PC-9 (cell line): ENCODE measurements at regions not wholly inside any gene's neighbourhood (a gene's known extent, or its start where the extent isn't known, plus 50 kb on each side); places are given as distances from the start of the nearest gene placed in this dataset.

ENCODE experiments used
- BruUV-seq: library from RNA; stranded (reverse); fragments of 400-500 nt; replicated peaks from 2 replicates; lab custom pipeline; 2021; lab: Mats Ljungman, UMichigan
- CTCF ChIA-PET: fragments of 300-600 bp; sonication (Branson Sonifier 250); formaldehyde crosslinking; loops from one replicate; lab custom pipeline; 2022; ENCODE audit warnings: antibody characterized with exemption; lab: Charles Lee
- POLR2A ChIA-PET: fragments of 300-600 bp; sonication (Branson Sonifier 250); formaldehyde crosslinking; loops from one replicate; lab custom pipeline; 2022; ENCODE audit warnings: antibody characterized with exemption; ENCODE audit not compliant: unreplicated experiment; lab: Charles Lee
- DNase-seq, 2 experiments: peaks; one replicate each; pipeline versions ENCODE4 v3.0.0 to v3.0.0-alpha.2; 2015 to 2022; ENCODE audit warnings: mixed read lengths in 1 of 2
- H2AFZ ChIP-seq: fragments of 200-600 bp; sonication (generic); 2 replicates; pipeline ENCODE4 v1.8.1; 2017; ENCODE audit warnings: antibody characterized with exemption
- H3F3A ChIP-seq: fragments of 200-600 bp; sonication (generic); 2 replicates; pipeline ENCODE4 v1.8.1; 2017; ENCODE audit warnings: antibody characterized with exemption, mild to moderate bottlenecking, low read depth; ENCODE audit not compliant: insufficient read depth
- H3K27ac ChIP-seq: fragments of 200-600 bp; sonication (generic); 2 replicates; pipeline ENCODE4 v1.6.1; 2016; ENCODE audit warnings: mixed run types
- H3K27me3 ChIP-seq: fragments of 200-600 bp; sonication (generic); 2 replicates; pipeline ENCODE4 v1.6.1; 2016; ENCODE audit warnings: low read depth, mixed run types; ENCODE audit not compliant: insufficient read depth
- H3K36me3 ChIP-seq: fragments of 200-600 bp; sonication (generic); 2 replicates; pipeline ENCODE4 v1.6.1; 2016; ENCODE audit warnings: low read depth, mixed run types
- H3K4me1 ChIP-seq: fragments of 200-600 bp; sonication (generic); replicated peaks from 2 replicates; pipeline ENCODE4 v1.6.1; 2016; ENCODE audit warnings: mixed run types; ENCODE audit not compliant: insufficient read depth
- H3K4me2 ChIP-seq: fragments of 200-600 bp; sonication (generic); 2 replicates; pipeline ENCODE4 v1.6.1; 2017; ENCODE audit warnings: mixed run types
- H3K4me3 ChIP-seq: fragments of 200-600 bp; sonication (generic); 2 replicates; pipeline ENCODE4 v1.6.1; 2016; ENCODE audit warnings: mixed run types
- H3K79me2 ChIP-seq: fragments of 200-600 bp; sonication (generic); 2 replicates; pipeline ENCODE4 v1.6.1; 2017; ENCODE audit warnings: low read depth, mixed run types
- H3K9me2 ChIP-seq: fragments of 200-600 bp; sonication (generic); 2 replicates; pipeline ENCODE4 v1.8.1; 2017; ENCODE audit warnings: mild to moderate bottlenecking; ENCODE audit not compliant: insufficient read depth
- H3K9me3 ChIP-seq: fragments of 200-600 bp; sonication (generic); 2 replicates; pipeline ENCODE4 v1.8.1; 2016; ENCODE audit warnings: low read depth; ENCODE audit not compliant: insufficient read depth
- H4K20me1 ChIP-seq: fragments of 200-600 bp; sonication (generic); 2 replicates; pipeline ENCODE4 v1.8.1; 2017; ENCODE audit not compliant: insufficient read depth
- CTCF ChIP-seq: fragments of 200-600 bp; sonication (generic); conservative IDR thresholded peaks from 2 replicates; pipeline ENCODE4 v1.6.1; 2017; ENCODE audit warnings: mixed run types, antibody characterized with exemption, mild to moderate bottlenecking, moderate library complexity
- EZH2 ChIP-seq: fragments of 200-600 bp; sonication (generic); IDR thresholded peaks from 2 replicates; pipeline ENCODE4 v1.8.0; 2017; ENCODE audit warnings: antibody characterized with exemption, low read depth
- intact Hi-C: fragments of 100-400 bp; cut with micrococcal nuclease; formaldehyde crosslinking; loops from one replicate; pipeline ENCODE4 v1.10.0; 2022; ENCODE audit not compliant: unreplicated experiment

- TF ChIP-seq CTCF, result no peak
- TF ChIP-seq EZH2, result no peak
- H3K36me3 ChIP-seq, result no peaks in the 10 kb centered on the region
- no peaks in the 10 kb centered on the region for H4K20me1 ChIP-seq
- no TSS peak for BruUV-seq
- no peak overlapping the region for H3K27ac ChIP-seq
- H3K4me1 ChIP-seq, result no peaks in the 10 kb centered on the region
- H3K4me3 ChIP-seq, result no peak overlapping the region
- intact Hi-C loops, result no loop called here
- no peak overlapping the region for H3K4me2 ChIP-seq
- H3K9me3 ChIP-seq, result no peaks in the 10 kb centered on the region
- ChIA-PET POLR2A (no interaction called here), CTCF (no interaction called here)
- DNase-seq, result no peak
- H3K9me2 ChIP-seq, result no peaks in the 10 kb centered on the region
- no peak overlapping the region for H2AFZ ChIP-seq
- no peaks in the 10 kb centered on the region for H3K27me3 ChIP-seq
- no peaks in the 10 kb centered on the region for H3F3A ChIP-seq
- no peaks in the 10 kb centered on the region for H3K79me2 ChIP-seq
Observed at GRCh38 chr16:64445245-64445644, 676.6 kb downstream of the CDH11 start.

DNA sequence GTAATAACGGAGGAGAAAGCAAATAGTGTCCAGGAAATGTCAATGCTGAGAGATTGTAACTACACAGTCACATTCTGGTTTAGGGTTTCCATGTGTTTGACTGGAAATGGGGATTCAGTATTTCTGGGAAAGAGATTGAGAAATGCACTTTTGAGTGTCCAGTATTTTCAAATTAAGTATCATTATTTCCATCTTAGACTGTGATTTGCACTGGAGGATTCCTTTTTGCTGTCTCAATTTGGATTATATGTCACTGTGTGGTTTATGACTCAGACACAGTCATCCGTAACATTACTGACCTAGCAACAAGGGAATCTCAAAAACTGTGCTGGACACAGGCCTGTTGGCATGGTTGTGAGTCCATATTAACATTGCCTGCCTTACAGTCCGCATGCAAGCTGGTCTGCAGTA is 681.4 kb downstream of the CDH11 start:
- intact Hi-C loops, result no loop called here
- DNase-seq, result peak in 1 of 2 experiments; percentile 51

DNA sequence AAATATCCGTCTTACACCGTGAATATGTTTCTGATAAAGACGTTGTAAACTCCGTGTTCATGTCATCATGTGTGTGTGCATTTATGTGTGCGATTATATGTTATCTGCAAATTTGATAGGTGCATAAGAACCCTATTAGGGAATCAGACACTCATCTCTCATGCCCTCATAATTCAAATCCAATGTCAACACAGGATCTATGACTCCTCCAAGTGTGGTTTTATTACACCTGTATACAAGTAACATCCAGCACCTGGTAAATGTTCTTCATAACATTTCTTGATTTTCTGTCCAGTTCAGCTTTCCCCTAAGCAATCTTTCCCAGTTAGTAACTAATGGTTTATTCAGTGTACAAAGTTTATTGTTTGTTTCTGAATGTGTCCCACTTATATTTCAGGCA is 681.9 kb downstream of the CDH11 start:
- Histone ChIP-seq H3K27ac (no peak overlapping the region), H3K4me2 (no peak overlapping the region), H3K9me2 (no peaks in the 10 kb centered on the region), H3K27me3 (no peaks in the 10 kb centered on the region), H3K9me3 (no peaks in the 10 kb centered on the region), H3K4me1 (no peaks in the 10 kb centered on the region), H3K36me3 (no peaks in the 10 kb centered on the region), H3K79me2 (no peaks in the 10 kb centered on the region), H3K4me3 (no peak overlapping the region), H3F3A (no peaks in the 10 kb centered on the region), H4K20me1 (no peaks in the 10 kb centered on the region), H2AFZ (no peak overlapping the region)
- TF ChIP-seq EZH2 (no peak), CTCF (no peak)
- DNase-seq, result no peak
- no TSS peak for BruUV-seq
- intact Hi-C loops, result no loop called here
- POLR2A ChIA-PET, result no interaction called here
- CTCF ChIA-PET, result no interaction called here

More for the DNA sequence above, 681.4 kb downstream of the CDH11 start:
- Histone ChIP-seq H3K27ac (no peak overlapping the region), H3F3A (no peaks in the 10 kb centered on the region), H3K27me3 (no peaks in the 10 kb centered on the region), H3K9me2 (no peaks in the 10 kb centered on the region), H4K20me1 (no peaks in the 10 kb centered on the region), H2AFZ (no peak overlapping the region), H3K4me2 (no peak overlapping the region), H3K9me3 (no peaks in the 10 kb centered on the region), H3K36me3 (no peaks in the 10 kb centered on the region), H3K4me1 (no peaks in the 10 kb centered on the region), H3K79me2 (no peaks in the 10 kb centered on the region), H3K4me3 (no peak overlapping the region)
- BruUV-seq, result no TSS peak
- POLR2A ChIA-PET, result no interaction called here
- CTCF ChIA-PET, result no interaction called here
- TF ChIP-seq EZH2 (no peak), CTCF (no peak)
